HG03095 (cell line): ENCODE measurements at regions not wholly inside any gene's neighbourhood (a gene's known extent, or its start where the extent isn't known, plus 50 kb on each side); places are given as distances from the start of the nearest gene placed in this dataset.
A peak's percentile ranks its signal among the peaks of the same experiment; 100 is the strongest.
"Not testable (repeated sequence)": the region's sequence is repeated elsewhere in the genome, so short reads cannot be mapped to it uniquely, and the experiment has no call there.

ENCODE experiments used
- ATAC-seq: cut with Tn5 transposase; IDR thresholded peaks from one replicate; pipeline ENCODE4 v1.9.1; 2021; ENCODE audit warnings: moderate library complexity; ENCODE audit not compliant: unreplicated experiment

GRCh38 chr4:141340458-141340857 is 119.8 kb downstream of the ZNF330 start:
- ATAC-seq, result no peak

- ATAC-seq, result peak; percentile 57
Measured at GRCh38 chr4:141346144-141346543, 125.4 kb downstream of the ZNF330 start.

GRCh38 chr4:141347684-141348083 is 127.0 kb downstream of the ZNF330 start:
- ATAC-seq, result no peak

GRCh38 chr4:141348125-141348524 is 127.4 kb downstream of the ZNF330 start:
- ATAC-seq, result no peak

- ATAC-seq, result no peak
Measured at GRCh38 chr4:141348573-141348972, 127.9 kb downstream of the ZNF330 start.

- ATAC-seq, result no peak
Measured at GRCh38 chr4:141349236-141349635, 128.5 kb downstream of the ZNF330 start.

GRCh38 chr4:141350122-141350905 is 129.6 kb downstream of the ZNF330 start:
- no peak for ATAC-seq

GRCh38 chr4:141352331-141352730 is 131.6 kb downstream of the ZNF330 start:
- ATAC-seq, result no peak

GRCh38 chr4:141352909-141353525 is 132.3 kb downstream of the ZNF330 start:
- ATAC-seq, result no peak

- no peak for ATAC-seq
Measured at GRCh38 chr4:141356321-141356962, 135.7 kb downstream of the ZNF330 start.

- ATAC-seq, result no peak
Measured at GRCh38 chr4:141356963-141357335, 136.3 kb downstream of the ZNF330 start.

- ATAC-seq, result not testable (repeated sequence)
Measured at GRCh38 chr4:141368241-141368640, 147.5 kb downstream of the ZNF330 start.

- ATAC-seq, result no peak
Measured at GRCh38 chr4:141371206-141371605, 150.5 kb downstream of the ZNF330 start.

- no peak for ATAC-seq
Measured at GRCh38 chr4:141375855-141376254, 155.2 kb downstream of the ZNF330 start.

- ATAC-seq, result peak; percentile 87
Measured at GRCh38 chr4:141376769-141377168, 156.1 kb downstream of the ZNF330 start.

GRCh38 chr4:141387299-141387698 is 166.6 kb downstream of the ZNF330 start:
- ATAC-seq, result no peak

GRCh38 chr4:141388481-141388880 is 167.8 kb downstream of the ZNF330 start:
- no peak for ATAC-seq

- no peak for ATAC-seq
Measured at GRCh38 chr4:141389649-141390048, 169.0 kb downstream of the ZNF330 start.

- no peak for ATAC-seq
Measured at GRCh38 chr4:141390571-141390970, 169.9 kb downstream of the ZNF330 start.

- ATAC-seq, result no peak
Measured at GRCh38 chr4:141391293-141391692, 170.6 kb downstream of the ZNF330 start.

GRCh38 chr4:141391771-141392170 is 171.1 kb downstream of the ZNF330 start:
- ATAC-seq, result no peak

GRCh38 chr4:141395246-141395830 is 174.6 kb downstream of the ZNF330 start:
- ATAC-seq, result no peak
